Thyroid gland (tissue), 4 donors: ENCODE measurements at regions not wholly inside any gene's neighbourhood (a gene's known extent, or its start where the extent isn't known, plus 50 kb on each side); places are given as distances from the start of the nearest gene placed in this dataset.

Source experiments
- CTCF ChIP-seq, 6 experiments: fragments of 200-600 bp in 3 of 6; fragments of 450-650 bp in 3 of 6; sonication (generic) in 3 of 6; IDR thresholded peaks; one replicate each; pipeline ENCODE4 v1.5.1; 2016 to 2019; ENCODE audit warnings: antibody characterized with exemption in 6 of 6, mild to moderate bottlenecking in 2 of 6, inconsistent platforms in 1 of 6, moderate library complexity in 1 of 6
- POLR2A ChIP-seq, 2 donors: fragments of 450-650 bp; IDR thresholded peaks; one replicate each; pipeline ENCODE4 v1.6.1; 2017; ENCODE audit warnings: antibody characterized with exemption in 2 of 2, mild to moderate bottlenecking in 2 of 2, moderate library complexity in 1 of 2

- TF ChIP-seq CTCF (IDR thresholded peaks at IDR 0.05): no peak
- TF ChIP-seq POLR2A (IDR thresholded peaks at IDR 0.05): no peak
Measured at GRCh38 chr2:156810094-156810493, 373.9 kb downstream of the GPD2 start.
